OCI-LY3 (cell line): ENCODE measurements at regions not wholly inside any gene's neighbourhood (a gene's known extent, or its start where the extent isn't known, plus 50 kb on each side); places are given as distances from the start of the nearest gene placed in this dataset.
"Not testable (repeated sequence)": the region's sequence is repeated elsewhere in the genome, so short reads cannot be mapped to it uniquely, and the experiment has no call there.

Experiments used
- EZH2phosphoT487 ChIP-seq: fragments of 200-600 bp; shearing (Covaris generic); IDR thresholded peaks from 2 replicates; pipeline ENCODE4 v1.6.1; 2018; ENCODE audit warnings: antibody characterized with exemption, mixed run types, low read depth
- TF ChIP-seq, protein P1 (sequence below): fragments of 200-600, 300-600 bp; sonication (generic); IDR thresholded peaks from 2 replicates; pipeline ENCODE4 v1.5.1; 2014; ENCODE audit warnings: antibody characterized with exemption, low read length, low read depth

DNA sequence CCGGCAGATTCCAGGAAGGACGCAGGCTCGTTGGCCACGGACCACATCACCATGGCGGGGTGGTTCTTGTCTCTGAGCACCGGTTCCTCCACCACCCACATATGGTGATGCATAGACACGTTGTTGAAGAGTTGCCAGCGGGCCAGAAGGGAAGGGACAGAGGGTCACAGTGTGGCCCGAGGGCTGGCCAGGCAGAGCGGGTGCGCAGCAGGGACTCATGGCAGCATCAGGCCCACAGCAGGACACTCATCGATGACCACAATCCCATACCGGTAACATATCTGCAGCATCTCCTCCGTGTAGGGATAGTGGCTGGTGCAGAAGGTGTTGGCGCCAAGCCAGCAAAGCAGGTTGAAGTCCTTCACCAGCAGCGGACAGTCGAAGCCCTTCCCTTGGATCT, 469.2 kb upstream of the FAM174A start:
- TF ChIP-seq, protein P1, sequence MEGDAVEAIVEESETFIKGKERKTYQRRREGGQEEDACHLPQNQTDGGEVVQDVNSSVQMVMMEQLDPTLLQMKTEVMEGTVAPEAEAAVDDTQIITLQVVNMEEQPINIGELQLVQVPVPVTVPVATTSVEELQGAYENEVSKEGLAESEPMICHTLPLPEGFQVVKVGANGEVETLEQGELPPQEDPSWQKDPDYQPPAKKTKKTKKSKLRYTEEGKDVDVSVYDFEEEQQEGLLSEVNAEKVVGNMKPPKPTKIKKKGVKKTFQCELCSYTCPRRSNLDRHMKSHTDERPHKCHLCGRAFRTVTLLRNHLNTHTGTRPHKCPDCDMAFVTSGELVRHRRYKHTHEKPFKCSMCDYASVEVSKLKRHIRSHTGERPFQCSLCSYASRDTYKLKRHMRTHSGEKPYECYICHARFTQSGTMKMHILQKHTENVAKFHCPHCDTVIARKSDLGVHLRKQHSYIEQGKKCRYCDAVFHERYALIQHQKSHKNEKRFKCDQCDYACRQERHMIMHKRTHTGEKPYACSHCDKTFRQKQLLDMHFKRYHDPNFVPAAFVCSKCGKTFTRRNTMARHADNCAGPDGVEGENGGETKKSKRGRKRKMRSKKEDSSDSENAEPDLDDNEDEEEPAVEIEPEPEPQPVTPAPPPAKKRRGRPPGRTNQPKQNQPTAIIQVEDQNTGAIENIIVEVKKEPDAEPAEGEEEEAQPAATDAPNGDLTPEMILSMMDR = not testable (repeated sequence)
- TF ChIP-seq EZH2phosphoT487 = not testable (repeated sequence)
